ENCODE measurements at regions not wholly inside any gene's neighbourhood (a gene's known extent, or its start where the extent isn't known, plus 50 kb on each side); places are given as distances from the start of the nearest gene placed in this dataset.

GRCh38 chr2:71780162-71780561, 326.8 kb downstream of the DYSF start:
- TF ChIP-seq CTCF (IDR thresholded peaks at IDR 0.05; ENCODE audit: insufficient read depth, low read length) (no peak), POLR2AphosphoS5 (IDR thresholded peaks at IDR 0.05; ENCODE audit: low read depth) (no peak), GABPA (IDR thresholded peaks at IDR 0.05; ENCODE audit: low read depth) (no peak), REST (IDR thresholded peaks at IDR 0.05; ENCODE audit: insufficient replicate concordance, low read depth) (no peak), SPI1 (IDR thresholded peaks at IDR 0.05; ENCODE audit: borderline replicate concordance, low read depth) (no peak)

Data from HL-60 (cell line).